Right cardiac atrium (tissue), 5 donors: ENCODE measurements at regions not wholly inside any gene's neighbourhood (a gene's known extent, or its start where the extent isn't known, plus 50 kb on each side); places are given as distances from the start of the nearest gene placed in this dataset.
"Not testable (repeated sequence)": the region's sequence is repeated elsewhere in the genome, so short reads cannot be mapped to it uniquely, and the experiment has no call there.

Source experiments
- ATAC-seq, 2 donors: fragments of 200-7000 bp; cut with Tn5 transposase; one replicate each; pipeline versions ENCODE4 v1.8.0 to v1.9.1; 2020; ENCODE audit warnings: moderate library complexity in 2 of 2, mild to moderate bottlenecking in 1 of 2
- DNase-seq, 3 donors: peaks; one replicate each; pipeline ENCODE4 v3.0.0-alpha.2; 2020
- H3K27ac ChIP-seq: one replicate; pipeline ENCODE4 v1.5.1; 2013; ENCODE audit warnings: mild to moderate bottlenecking, low read length, control low read depth, moderate library complexity
- H3K27me3 ChIP-seq: one replicate; pipeline ENCODE4 v1.6.1; 2013; ENCODE audit not compliant: control insufficient read depth, insufficient read depth
- H3K4me1 ChIP-seq: one replicate; pipeline ENCODE4 v1.6.1; 2013; ENCODE audit warnings: low read length; ENCODE audit not compliant: control insufficient read depth, insufficient read depth
- H3K4me3 ChIP-seq: one replicate; pipeline ENCODE4 v1.5.1; 2013; ENCODE audit warnings: low read length, control low read depth
- H3K9me3 ChIP-seq: one replicate; pipeline ENCODE4 v1.6.1; 2013; ENCODE audit warnings: low read length; ENCODE audit not compliant: control insufficient read depth
- WGBS: extraction: QIAGEN DNeasy Blood & Tissue Kit; methylation state at CpG from one replicate; pipeline ENCODE4 v1.1.7; 2013; 5-methylcytosine and 5-hydroxymethylcytosine counted together
- intact Hi-C, 4 donors: fragments of 100-400 bp; cut with DNase I; formaldehyde crosslinking; loops; one replicate each; pipeline versions ENCODE4 v1.11.0 to v1.14.0; 2022 to 2023
- donor health status: healthy with polysubstance abuse.
- donor health status: DM: no; HTN: yes; CAD: no.
- donor health status: DM: no; HTN: no; CAD: no.
- donor health status: DM: no; HTN: yes; CAD: no; lungs with severe emphysema.
- donor health status: DM: yes; HTN: yes; CAD: no.

DNA sequence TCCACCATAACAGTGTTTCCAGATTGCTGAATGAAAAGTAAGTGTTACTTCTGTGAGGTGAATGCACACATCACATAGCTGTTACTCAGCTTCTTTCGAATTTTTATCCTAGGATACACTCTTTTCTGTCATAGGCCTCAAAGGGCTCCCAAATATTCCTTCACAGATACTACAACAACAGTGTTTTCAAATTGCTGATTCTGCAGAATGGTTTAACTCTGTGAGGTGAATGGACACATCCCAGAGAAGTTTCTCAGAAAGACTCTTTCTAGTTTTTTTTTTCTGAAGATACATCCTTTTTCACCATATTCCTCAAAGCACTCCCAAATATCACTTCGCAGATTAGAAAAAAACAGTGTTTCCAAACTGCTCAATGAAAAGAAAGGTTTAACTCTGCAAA lies 221.1 kb downstream of the OR4A5 start:
- no peaks in the 10 kb centered on the region for H3K9me3 ChIP-seq

DNA sequence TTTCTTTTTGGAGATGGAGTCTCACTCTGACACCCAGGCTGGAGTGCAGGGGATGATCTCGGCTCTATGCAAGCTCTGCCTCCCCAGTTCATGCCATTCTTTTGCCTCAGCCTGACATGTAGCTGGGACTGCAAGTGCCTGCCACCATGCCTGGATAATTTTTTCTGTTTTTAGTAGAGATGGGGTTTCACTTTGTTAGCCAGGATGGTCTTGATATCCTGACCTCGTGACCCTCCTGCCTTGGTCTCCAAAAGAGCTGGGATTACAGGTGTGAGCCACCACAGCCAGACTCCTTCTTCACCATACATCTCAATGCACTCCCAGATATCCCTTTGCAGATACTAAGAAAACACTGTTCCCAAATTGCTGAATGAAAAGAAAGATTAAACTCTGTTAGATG lies 224.3 kb downstream of the OR4A5 start:
- no peaks in the 10 kb centered on the region for H3K4me1 ChIP-seq
- 22% methylated on average over 2 of the region's 2 CpGs for WGBS
- no peak overlapping the region for H3K27ac ChIP-seq
- ATAC-seq (no peak), DNase-seq (no peak)
- H3K27me3 ChIP-seq = no peaks in the 10 kb centered on the region
- no peak overlapping the region for H3K4me3 ChIP-seq
- no peaks in the 10 kb centered on the region for H3K9me3 ChIP-seq
- intact Hi-C loops = no loop called here

More for the DNA sequence above, 221.1 kb downstream of the OR4A5 start:
- WGBS = 55% methylated on average over 2 of the region's 2 CpGs
- H3K4me3 ChIP-seq = no peak overlapping the region
- no peaks in the 10 kb centered on the region for H3K4me1 ChIP-seq
- no peak overlapping the region for H3K27ac ChIP-seq
- no peaks in the 10 kb centered on the region for H3K27me3 ChIP-seq
- DNase-seq = no peak
- intact Hi-C loops = no loop called here
- no peak for ATAC-seq

DNA sequence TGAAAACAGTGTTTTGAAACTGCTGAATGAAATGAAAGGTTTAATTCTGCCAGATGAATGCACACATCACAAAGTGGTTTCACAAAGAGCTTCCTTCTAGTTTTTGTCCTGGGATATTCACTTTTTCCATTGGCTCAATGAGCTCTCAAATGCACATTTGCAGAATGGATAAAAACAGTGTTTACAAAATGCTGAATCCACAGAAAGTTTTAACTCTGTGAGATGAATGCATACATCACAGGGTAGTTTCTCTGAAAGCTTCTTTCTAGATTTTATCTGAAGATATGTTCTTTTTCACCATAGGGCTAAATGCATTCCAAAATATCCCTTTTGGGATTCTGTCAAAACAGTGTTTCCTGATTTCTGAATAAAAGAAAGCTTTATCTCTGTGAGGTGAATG lies 237.6 kb downstream of the OR4A5 start:
- intact Hi-C loops = no loop called here
- Histone ChIP-seq H3K4me1 (no peaks in the 10 kb centered on the region), H3K9me3 (no peaks in the 10 kb centered on the region), H3K4me3 (no peak overlapping the region), H3K27me3 (no peaks in the 10 kb centered on the region), H3K27ac (no peak overlapping the region)
- ATAC-seq = no peak
- DNase-seq = no peak

DNA sequence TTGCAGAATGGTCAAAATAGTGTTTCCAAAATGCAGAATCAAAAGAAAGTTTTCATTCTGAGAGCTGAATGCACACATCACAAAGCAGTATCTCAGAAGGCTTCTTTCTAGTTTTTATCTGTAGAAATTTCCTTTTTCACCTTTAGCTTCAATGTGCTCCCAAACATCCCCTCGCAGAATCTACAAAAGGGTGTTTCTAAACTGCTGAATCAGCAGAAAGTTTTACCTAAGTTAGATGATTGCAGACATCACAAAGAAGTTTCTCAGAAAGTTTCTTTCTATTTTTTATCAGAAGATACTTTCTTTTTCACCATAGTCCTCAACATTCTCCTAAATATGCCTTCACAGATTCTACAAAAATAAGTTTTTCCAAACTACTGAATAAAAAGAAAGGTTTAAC lies 239.8 kb downstream of the OR4A5 start:
- ATAC-seq (no peak), DNase-seq (no peak)
- intact Hi-C loops = no loop called here
- Histone ChIP-seq H3K9me3 (no peaks in the 10 kb centered on the region), H3K4me3 (no peak overlapping the region), H3K27ac (no peak overlapping the region), H3K27me3 (no peaks in the 10 kb centered on the region), H3K4me1 (no peaks in the 10 kb centered on the region)
- WGBS = 75% methylated on average over 1 of the region's 1 CpG

- H3K27me3 ChIP-seq, intact Hi-C loops, H3K27ac ChIP-seq, ATAC-seq, H3K9me3 ChIP-seq, H3K4me3 ChIP-seq, H3K4me1 ChIP-seq: not testable (repeated sequence)
- 77% methylated on average over 13 of the region's 13 CpGs for WGBS
- DNase-seq = peak in 1 of 3 donors; percentile 9
Observed at GRCh38 chr11:54947175-54947574, 240.5 kb downstream of the OR4A5 start.

- DNase-seq = no peak
- ATAC-seq = no peak
- Histone ChIP-seq H3K9me3 (no peaks in the 10 kb centered on the region), H3K4me3 (no peak overlapping the region), H3K27ac (no peak overlapping the region), H3K4me1 (no peaks in the 10 kb centered on the region), H3K27me3 (no peaks in the 10 kb centered on the region)
- WGBS = 36% methylated on average over 2 of the region's 2 CpGs
- intact Hi-C loops = no loop called here
Observed at GRCh38 chr11:54979375-54979774, 272.7 kb downstream of the OR4A5 start.

- 88% methylated on average over 1 of the region's 1 CpG for WGBS
- ATAC-seq (no peak), DNase-seq (no peak)
- no peak overlapping the region for H3K27ac ChIP-seq
- no peaks in the 10 kb centered on the region for H3K4me1 ChIP-seq
- H3K4me3 ChIP-seq = no peak overlapping the region
- no peaks in the 10 kb centered on the region for H3K9me3 ChIP-seq
- H3K27me3 ChIP-seq = no peaks in the 10 kb centered on the region
- intact Hi-C loops = no loop called here
Observed at GRCh38 chr11:54985731-54986130, 276.2 kb upstream of the TRIM48 start.

DNA sequence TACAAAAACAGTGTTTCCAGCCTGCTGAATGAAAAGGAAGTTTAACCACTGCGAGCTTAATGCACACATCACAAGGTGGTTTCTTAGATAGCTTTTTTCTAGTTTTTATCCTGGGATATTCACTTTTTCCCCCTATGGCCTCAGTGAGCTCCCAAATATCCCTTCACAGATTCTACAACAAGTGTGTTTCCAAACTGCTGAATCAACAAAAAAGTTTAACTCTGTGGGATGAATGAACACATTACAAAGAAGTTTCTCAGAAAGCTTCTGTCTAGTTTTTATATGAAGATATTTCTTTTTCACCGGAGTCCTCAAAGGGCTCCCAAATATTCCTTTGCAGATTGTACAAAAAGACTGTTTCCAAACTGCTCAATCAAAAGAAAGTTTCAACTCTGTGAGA lies 233.1 kb upstream of the TRIM48 start:
- intact Hi-C loops, H3K27me3 ChIP-seq, DNase-seq, H3K4me3 ChIP-seq, ATAC-seq, H3K9me3 ChIP-seq, H3K27ac ChIP-seq, H3K4me1 ChIP-seq: not testable (repeated sequence)
- WGBS = 63% methylated on average over 2 of the region's 2 CpGs

DNA sequence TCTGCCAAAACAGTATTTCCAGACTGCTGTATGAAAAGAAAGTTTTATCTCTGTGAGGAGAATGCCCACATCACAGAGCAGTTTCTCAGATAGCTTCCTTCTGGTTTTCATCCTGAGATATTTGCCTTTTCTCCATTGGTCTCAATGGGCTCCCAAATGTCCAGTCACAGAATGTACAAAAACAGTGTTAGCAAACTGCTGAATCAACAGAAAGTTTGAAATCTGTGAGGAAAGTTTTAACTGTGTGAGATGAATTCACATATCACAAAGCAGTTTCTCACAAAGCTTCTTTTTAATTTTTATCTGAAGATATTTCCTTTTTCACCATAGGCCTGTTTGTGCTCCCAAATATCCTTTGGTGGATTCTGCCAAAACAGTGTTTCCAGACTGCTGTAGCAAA lies 207.2 kb upstream of the TRIM48 start:
- H3K4me3 ChIP-seq = no peak overlapping the region
- H3K27ac ChIP-seq = no peak overlapping the region
- no peak for ATAC-seq
- DNase-seq = no peak
- no peaks in the 10 kb centered on the region for H3K27me3 ChIP-seq
- intact Hi-C loops = no loop called here
- no peaks in the 10 kb centered on the region for H3K9me3 ChIP-seq
- no peaks in the 10 kb centered on the region for H3K4me1 ChIP-seq

DNA sequence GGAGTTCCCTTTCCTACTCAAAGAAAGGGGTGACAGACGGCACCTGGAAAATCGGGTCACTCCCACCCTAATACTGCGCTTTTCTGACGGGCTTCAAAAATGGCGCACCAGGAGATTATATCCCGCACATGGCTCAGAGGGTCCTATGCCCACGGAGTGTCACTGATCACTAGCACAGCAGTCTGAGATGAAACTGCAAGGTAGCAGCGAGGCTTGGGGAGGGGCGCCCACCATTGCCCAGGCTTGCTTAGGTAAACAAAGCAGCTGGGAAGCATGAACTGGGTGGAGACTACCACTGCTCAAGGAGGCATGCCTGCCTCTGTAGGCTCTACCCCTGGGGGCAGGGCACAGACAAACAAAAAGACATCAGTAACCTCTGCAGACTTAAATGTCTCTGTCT lies 177.4 kb upstream of the TRIM48 start:
- 82% methylated on average over 9 of the region's 9 CpGs for WGBS
- H3K4me1 ChIP-seq, H3K27me3 ChIP-seq, DNase-seq, ATAC-seq, H3K9me3 ChIP-seq, H3K27ac ChIP-seq, H3K4me3 ChIP-seq, intact Hi-C loops: not testable (repeated sequence)

GRCh38 chr11:55106391-55106790 lies 155.6 kb upstream of the TRIM48 start:
- ATAC-seq (no peak), DNase-seq (no peak)
- H3K4me1 ChIP-seq = no peaks in the 10 kb centered on the region
- no peak overlapping the region for H3K27ac ChIP-seq
- no peaks in the 10 kb centered on the region for H3K9me3 ChIP-seq
- no peaks in the 10 kb centered on the region for H3K27me3 ChIP-seq
- 51% methylated on average over 4 of the region's 4 CpGs for WGBS
- intact Hi-C loops = no loop called here
- H3K4me3 ChIP-seq = no peak overlapping the region
